ENCODE measurements at regions not wholly inside any gene's neighbourhood (a gene's known extent, or its start where the extent isn't known, plus 50 kb on each side); places are given as distances from the start of the nearest gene placed in this dataset.
"Not testable (repeated sequence)": the region's sequence is repeated elsewhere in the genome, so short reads cannot be mapped to it uniquely, and the experiment has no call there.

DNA sequence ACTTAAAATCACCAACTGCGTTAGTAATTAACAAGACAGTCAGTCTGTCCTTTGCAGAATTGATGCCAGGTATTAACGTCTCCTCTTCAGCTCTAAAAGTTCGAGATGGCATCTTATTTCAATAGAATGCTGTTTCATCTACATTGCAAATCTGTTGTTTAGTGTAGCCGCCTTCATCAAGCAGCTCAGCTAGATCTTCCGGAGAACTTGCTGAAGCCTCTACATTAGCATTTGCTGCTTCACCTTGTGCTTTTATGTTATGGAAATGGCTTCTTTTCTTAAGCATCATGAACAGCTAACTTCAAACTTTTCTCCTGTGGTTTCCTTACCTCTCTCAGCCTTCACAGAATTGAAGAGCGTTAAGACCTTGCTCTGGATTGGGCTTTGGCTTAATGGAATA lies 95.5 kb upstream of the FAM20C start:
- H3K9ac ChIP-seq (ENCODE audit: low read depth in 1 of 3, low read length in 3 of 3) = no peak overlapping the region
- peaks cover 0 to 5% (median 0%) of the 10 kb centered on the region in 3 donors for H3K27me3 ChIP-seq (ENCODE audit: control insufficient read depth in 3 of 3, insufficient read depth in 3 of 3, low read length in 3 of 3)
- H3K36me3 ChIP-seq (ENCODE audit: control insufficient read depth in 3 of 3, insufficient read depth in 3 of 3, low read length in 3 of 3) = no peaks in the 10 kb centered on the region
- H3K9me3 ChIP-seq (ENCODE audit: control insufficient read depth in 3 of 3, low read length in 3 of 3) = no peaks in the 10 kb centered on the region
- no peaks in the 10 kb centered on the region for H3K4me1 ChIP-seq (ENCODE audit: control insufficient read depth in 3 of 3, insufficient read depth in 3 of 3, low read length in 3 of 3)
- H3K27ac ChIP-seq (ENCODE audit: low read depth, low read length) = no peak overlapping the region
- no peak overlapping the region for H3K4me3 ChIP-seq (ENCODE audit: low read length in 3 of 3)

DNA sequence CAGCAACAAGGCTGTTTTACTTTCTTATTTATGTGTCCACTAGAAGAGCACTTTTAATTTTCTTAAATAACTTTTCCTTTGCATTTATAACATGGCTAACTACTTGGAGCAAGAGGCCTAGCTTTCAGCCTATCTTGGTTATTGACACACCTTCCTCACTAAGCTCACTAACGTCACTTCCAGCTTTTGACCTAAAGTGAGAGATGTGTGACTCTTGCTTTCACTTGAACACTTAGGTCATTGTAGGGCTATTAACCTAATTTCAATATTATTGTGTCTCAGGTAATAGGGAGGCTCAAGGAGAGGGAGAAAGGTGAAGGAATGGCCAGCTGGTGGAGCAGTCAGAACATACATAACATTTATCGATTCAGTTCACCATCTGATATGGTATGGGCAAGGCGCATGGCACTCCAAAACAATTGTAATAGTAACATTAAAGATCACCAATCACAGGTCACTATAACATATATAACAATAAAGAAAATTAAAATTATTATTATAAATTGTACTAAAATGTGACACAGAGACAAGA lies 95.0 kb upstream of the FAM20C start:
- H3K36me3 ChIP-seq (ENCODE audit: control insufficient read depth in 3 of 3, insufficient read depth in 3 of 3, low read length in 3 of 3) = no peaks in the 10 kb centered on the region
- H3K27me3 ChIP-seq (ENCODE audit: control insufficient read depth in 3 of 3, insufficient read depth in 3 of 3, low read length in 3 of 3) = peaks cover 0 to 5% (median 0%) of the 10 kb centered on the region in 3 donors
- no peak overlapping the region for H3K4me3 ChIP-seq (ENCODE audit: low read length in 3 of 3)
- H3K27ac ChIP-seq (ENCODE audit: low read depth, low read length) = no peak overlapping the region
- no peak overlapping the region for H3K9ac ChIP-seq (ENCODE audit: low read depth in 1 of 3, low read length in 3 of 3)
- no peaks in the 10 kb centered on the region for H3K9me3 ChIP-seq (ENCODE audit: control insufficient read depth in 3 of 3, low read length in 3 of 3)
- H3K4me1 ChIP-seq (ENCODE audit: control insufficient read depth in 3 of 3, insufficient read depth in 3 of 3, low read length in 3 of 3) = no peaks in the 10 kb centered on the region

DNA sequence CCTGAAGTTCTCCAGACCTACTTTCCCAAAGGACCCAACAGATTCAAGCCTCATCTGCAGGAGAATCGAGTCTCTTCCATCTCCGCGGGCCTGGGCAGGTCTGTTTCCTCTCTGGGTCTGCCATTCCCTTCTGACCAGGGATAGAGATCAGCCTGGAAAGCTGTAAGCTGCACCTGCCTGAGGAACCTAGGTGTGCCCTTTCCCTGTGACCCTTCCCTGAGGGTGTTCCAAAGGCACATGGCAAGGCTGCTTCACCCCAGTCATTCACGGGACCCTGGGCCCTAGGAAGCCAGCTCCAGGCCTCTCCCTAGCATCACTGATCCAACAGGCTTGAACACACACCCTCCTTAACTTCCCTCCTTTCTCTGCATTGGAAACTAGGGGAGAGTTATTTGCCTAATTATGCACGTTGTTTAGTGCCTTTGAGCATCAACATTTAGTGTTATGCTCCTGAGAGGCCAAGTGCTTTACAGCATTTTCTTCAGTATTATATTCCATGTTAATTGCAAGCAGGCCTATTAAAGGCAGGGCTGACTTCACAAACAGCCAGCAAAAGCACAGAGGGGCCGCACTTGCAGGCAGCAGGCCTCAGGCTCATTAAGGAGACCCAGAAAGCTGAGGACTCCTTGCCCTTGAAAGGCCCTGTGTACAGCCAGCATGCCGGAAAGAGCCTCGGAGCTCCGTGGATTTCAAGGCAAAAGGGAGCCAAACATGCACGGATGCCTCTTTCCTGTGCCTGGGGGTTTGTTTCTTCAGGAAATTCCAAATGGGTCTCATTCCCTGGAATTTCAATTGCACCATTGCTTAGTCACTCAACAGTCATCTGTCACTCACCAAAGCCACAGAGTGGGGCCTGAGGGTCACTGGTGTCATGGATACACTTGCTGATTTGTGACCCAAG lies 91.0 kb upstream of the FAM20C start:
- peaks cover 0 to 2% (median 0%) of the 10 kb centered on the region in 3 donors for H3K27me3 ChIP-seq (ENCODE audit: control insufficient read depth in 3 of 3, insufficient read depth in 3 of 3, low read length in 3 of 3)
- H3K9ac ChIP-seq (ENCODE audit: low read depth in 1 of 3, low read length in 3 of 3) = no peak overlapping the region
- H3K4me3 ChIP-seq (ENCODE audit: low read length in 3 of 3) = no peak overlapping the region

DNA sequence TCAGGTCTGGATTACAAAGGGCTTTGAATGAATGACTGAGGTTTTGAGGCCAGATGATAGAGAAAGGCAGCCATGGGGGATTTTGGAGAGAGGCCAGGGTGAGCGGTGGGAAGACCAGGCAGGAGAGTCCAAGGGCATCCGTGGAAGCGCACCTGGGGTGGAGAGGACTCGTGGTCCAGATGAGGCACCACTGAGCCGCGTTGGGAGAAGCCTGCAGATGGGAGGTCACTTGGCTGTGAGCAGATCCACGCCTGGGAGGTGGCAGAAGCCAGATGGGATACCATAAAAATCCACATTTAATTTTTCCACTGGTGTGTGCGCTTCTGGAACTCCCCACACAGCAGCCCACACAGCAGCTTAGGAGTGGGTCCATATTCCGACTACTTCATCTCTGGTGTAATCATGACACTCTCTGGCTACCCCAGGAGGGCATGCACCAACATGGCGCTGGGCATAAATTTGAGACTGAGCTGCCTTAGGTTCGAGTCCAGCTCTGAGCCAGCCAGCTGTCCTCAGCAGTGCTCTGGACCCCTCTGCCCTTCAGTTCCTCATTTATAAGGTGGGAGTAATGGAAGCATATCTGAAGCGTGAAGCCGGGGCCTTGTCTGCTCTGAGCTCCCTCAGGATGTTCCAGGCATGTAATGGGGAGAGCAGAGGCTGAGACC lies 90.2 kb upstream of the FAM20C start:
- Histone ChIP-seq H3K4me3 (ENCODE audit: low read length in 3 of 3) (no peak overlapping the region), H3K36me3 (ENCODE audit: control insufficient read depth in 3 of 3, insufficient read depth in 3 of 3, low read length in 3 of 3) (no peaks in the 10 kb centered on the region), H3K27ac (ENCODE audit: low read depth, low read length) (no peak overlapping the region), H3K27me3 (ENCODE audit: control insufficient read depth in 3 of 3, insufficient read depth in 3 of 3, low read length in 3 of 3) (peaks cover 0 to 2% (median 0%) of the 10 kb centered on the region in 3 donors), H3K4me1 (ENCODE audit: control insufficient read depth in 3 of 3, insufficient read depth in 3 of 3, low read length in 3 of 3) (no peaks in the 10 kb centered on the region), H3K9me3 (ENCODE audit: control insufficient read depth in 3 of 3, low read length in 3 of 3) (no peaks in the 10 kb centered on the region), H3K9ac (ENCODE audit: low read depth in 1 of 3, low read length in 3 of 3) (no peak overlapping the region)

More for the DNA sequence above, 91.0 kb upstream of the FAM20C start:
- Histone ChIP-seq H3K9me3 (ENCODE audit: control insufficient read depth in 3 of 3, low read length in 3 of 3) (no peaks in the 10 kb centered on the region), H3K27ac (ENCODE audit: low read depth, low read length) (no peak overlapping the region), H3K36me3 (ENCODE audit: control insufficient read depth in 3 of 3, insufficient read depth in 3 of 3, low read length in 3 of 3) (no peaks in the 10 kb centered on the region), H3K4me1 (ENCODE audit: control insufficient read depth in 3 of 3, insufficient read depth in 3 of 3, low read length in 3 of 3) (no peaks in the 10 kb centered on the region)

DNA sequence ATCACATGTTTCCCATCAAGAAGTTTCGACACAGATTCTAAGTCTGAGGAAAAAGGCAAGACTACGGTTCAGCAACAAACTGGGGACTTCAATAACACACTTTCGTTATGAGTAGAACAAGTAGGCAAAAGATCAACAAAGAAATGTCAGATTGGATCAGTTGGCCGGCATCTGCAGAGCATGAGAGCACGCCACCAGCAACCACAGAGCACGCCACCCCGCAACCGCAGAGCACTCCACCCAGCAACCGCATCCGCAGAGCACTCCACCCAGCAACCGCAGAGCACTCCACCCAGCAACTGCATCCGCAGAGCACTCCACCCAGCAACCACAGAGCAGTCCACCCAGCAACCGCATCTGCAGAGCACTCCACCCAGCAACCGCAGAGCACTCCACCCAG lies 89.7 kb upstream of the FAM20C start:
- Histone ChIP-seq H3K4me3 (ENCODE audit: low read length in 3 of 3) (no peak overlapping the region), H3K36me3 (ENCODE audit: control insufficient read depth in 3 of 3, insufficient read depth in 3 of 3, low read length in 3 of 3) (no peaks in the 10 kb centered on the region), H3K9me3 (ENCODE audit: control insufficient read depth in 3 of 3, low read length in 3 of 3) (no peaks in the 10 kb centered on the region), H3K27me3 (ENCODE audit: control insufficient read depth in 3 of 3, insufficient read depth in 3 of 3, low read length in 3 of 3) (peaks cover 0 to 4% (median 1%) of the 10 kb centered on the region in 3 donors), H3K4me1 (ENCODE audit: control insufficient read depth in 3 of 3, insufficient read depth in 3 of 3, low read length in 3 of 3) (peaks cover 0 to 1% (median 0%) of the 10 kb centered on the region in 3 donors), H3K27ac (ENCODE audit: low read depth, low read length) (no peak overlapping the region), H3K9ac (ENCODE audit: low read depth in 1 of 3, low read length in 3 of 3) (no peak overlapping the region)

DNA sequence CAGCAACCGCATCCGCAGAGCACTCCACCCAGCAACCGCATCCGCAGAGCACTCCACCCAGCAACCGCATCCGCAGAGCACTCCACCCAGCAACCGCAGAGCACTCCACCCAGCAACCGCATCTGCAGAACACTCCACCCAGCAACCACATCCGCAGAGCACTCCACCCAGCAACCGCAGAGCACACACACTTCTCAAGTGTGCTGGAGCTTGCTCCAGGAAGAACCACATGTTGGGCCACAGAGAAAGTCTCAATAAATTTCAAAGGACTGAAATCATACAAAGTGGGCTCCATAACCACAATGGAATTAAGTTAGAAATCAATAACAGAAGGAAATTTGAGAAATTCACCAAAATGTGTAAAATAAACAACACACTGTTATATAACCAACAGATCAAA lies 88.4 kb upstream of the FAM20C start:
- H3K27me3 ChIP-seq (ENCODE audit: control insufficient read depth in 3 of 3, insufficient read depth in 3 of 3, low read length in 3 of 3) = peaks cover 0 to 11% (median 6%) of the 10 kb centered on the region in 3 donors
- H3K4me3 ChIP-seq (ENCODE audit: low read length in 3 of 3); H3K9ac ChIP-seq (ENCODE audit: low read depth in 1 of 3, low read length in 3 of 3); H3K36me3 ChIP-seq (ENCODE audit: control insufficient read depth in 3 of 3, insufficient read depth in 3 of 3, low read length in 3 of 3); H3K27ac ChIP-seq (ENCODE audit: low read depth, low read length); H3K4me1 ChIP-seq (ENCODE audit: control insufficient read depth in 3 of 3, insufficient read depth in 3 of 3, low read length in 3 of 3); H3K9me3 ChIP-seq (ENCODE audit: control insufficient read depth in 3 of 3, low read length in 3 of 3): not testable (repeated sequence)

DNA sequence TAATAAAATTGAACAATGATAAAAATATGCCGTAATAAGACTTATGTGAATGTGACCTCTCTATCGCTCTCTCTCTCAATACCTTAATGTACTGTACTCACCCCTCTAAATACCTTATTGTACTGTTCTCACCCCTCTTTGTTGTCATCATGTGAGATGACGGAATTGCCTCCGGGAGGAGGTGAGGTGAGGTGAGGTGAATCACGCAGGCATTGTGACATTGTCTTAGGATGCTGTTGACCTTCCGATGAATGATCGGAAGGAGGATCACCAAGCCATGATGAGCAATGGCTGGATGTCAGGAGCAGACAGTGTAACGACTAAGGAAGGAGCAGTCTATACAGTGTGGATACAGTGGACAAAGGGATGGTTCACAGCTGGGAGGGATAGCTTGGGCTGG lies 87.4 kb upstream of the FAM20C start:
- Histone ChIP-seq H3K4me3 (ENCODE audit: low read length in 3 of 3) (no peak overlapping the region), H3K9me3 (ENCODE audit: control insufficient read depth in 3 of 3, low read length in 3 of 3) (no peaks in the 10 kb centered on the region), H3K4me1 (ENCODE audit: control insufficient read depth in 3 of 3, insufficient read depth in 3 of 3, low read length in 3 of 3) (peaks cover 2 to 5% (median 4%) of the 10 kb centered on the region in 3 donors), H3K9ac (ENCODE audit: low read depth in 1 of 3, low read length in 3 of 3) (no peak overlapping the region), H3K27me3 (ENCODE audit: control insufficient read depth in 3 of 3, insufficient read depth in 3 of 3, low read length in 3 of 3) (peaks cover 0 to 14% (median 8%) of the 10 kb centered on the region in 3 donors), H3K36me3 (ENCODE audit: control insufficient read depth in 3 of 3, insufficient read depth in 3 of 3, low read length in 3 of 3) (no peaks in the 10 kb centered on the region), H3K27ac (ENCODE audit: low read depth, low read length) (no peak overlapping the region)

DNA sequence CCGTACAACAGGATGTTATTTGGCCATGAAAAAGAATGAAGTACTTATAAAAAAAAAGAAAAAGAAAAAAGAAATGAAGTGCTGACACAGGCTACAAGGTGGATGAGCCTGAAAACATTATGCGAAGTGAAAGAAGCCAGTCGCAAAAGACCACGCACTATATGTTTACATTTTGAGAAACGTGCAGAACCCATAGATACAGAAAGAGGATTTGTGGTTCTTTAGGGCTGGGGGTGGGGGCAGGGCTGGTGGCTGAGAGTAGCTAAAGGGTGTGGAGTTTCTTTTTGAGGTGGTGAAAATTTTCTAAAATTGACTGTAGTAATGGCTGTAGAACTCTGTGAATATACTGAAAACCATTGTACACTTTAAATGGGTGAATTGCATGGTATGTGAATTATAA lies 86.0 kb upstream of the FAM20C start:
- Histone ChIP-seq H3K9me3 (ENCODE audit: control insufficient read depth in 3 of 3, low read length in 3 of 3) (no peaks in the 10 kb centered on the region), H3K4me3 (ENCODE audit: low read length in 3 of 3) (no peak overlapping the region), H3K27ac (ENCODE audit: low read depth, low read length) (no peak overlapping the region), H3K36me3 (ENCODE audit: control insufficient read depth in 3 of 3, insufficient read depth in 3 of 3, low read length in 3 of 3) (no peaks in the 10 kb centered on the region), H3K9ac (ENCODE audit: low read depth in 1 of 3, low read length in 3 of 3) (no peak overlapping the region), H3K27me3 (ENCODE audit: control insufficient read depth in 3 of 3, insufficient read depth in 3 of 3, low read length in 3 of 3) (peaks cover 0 to 14% (median 8%) of the 10 kb centered on the region in 3 donors), H3K4me1 (ENCODE audit: control insufficient read depth in 3 of 3, insufficient read depth in 3 of 3, low read length in 3 of 3) (peaks cover 2 to 7% (median 5%) of the 10 kb centered on the region in 3 donors)

DNA sequence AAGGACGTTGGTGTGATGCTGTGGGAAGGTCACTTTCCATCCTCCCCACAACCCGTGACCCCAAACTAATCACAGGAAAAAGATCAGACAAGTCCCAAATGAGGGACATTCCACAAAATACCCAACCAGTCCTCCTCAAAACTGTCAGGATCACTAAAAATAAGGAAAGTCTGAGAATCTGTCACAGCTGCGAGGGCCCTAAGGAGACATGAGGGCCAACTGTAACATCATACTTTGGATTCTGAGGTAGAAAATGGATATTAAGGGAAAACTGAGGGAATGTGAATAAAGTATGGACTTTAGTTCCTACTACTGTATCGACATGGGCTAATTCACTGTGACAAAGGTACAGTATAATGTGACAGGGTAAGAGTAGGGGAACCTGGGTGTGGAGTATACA lies 85.1 kb upstream of the FAM20C start:
- H3K4me1 ChIP-seq (ENCODE audit: control insufficient read depth in 3 of 3, insufficient read depth in 3 of 3, low read length in 3 of 3) = peaks cover 2 to 7% (median 5%) of the 10 kb centered on the region in 3 donors
- no peak overlapping the region for H3K9ac ChIP-seq (ENCODE audit: low read depth in 1 of 3, low read length in 3 of 3)
- H3K9me3 ChIP-seq (ENCODE audit: control insufficient read depth in 3 of 3, low read length in 3 of 3) = no peaks in the 10 kb centered on the region
- no peaks in the 10 kb centered on the region for H3K36me3 ChIP-seq (ENCODE audit: control insufficient read depth in 3 of 3, insufficient read depth in 3 of 3, low read length in 3 of 3)
- no peak overlapping the region for H3K4me3 ChIP-seq (ENCODE audit: low read length in 3 of 3)
- H3K27me3 ChIP-seq (ENCODE audit: control insufficient read depth in 3 of 3, insufficient read depth in 3 of 3, low read length in 3 of 3) = peaks cover 0 to 14% (median 8%) of the 10 kb centered on the region in 3 donors
- no peak overlapping the region for H3K27ac ChIP-seq (ENCODE audit: low read depth, low read length)

DNA sequence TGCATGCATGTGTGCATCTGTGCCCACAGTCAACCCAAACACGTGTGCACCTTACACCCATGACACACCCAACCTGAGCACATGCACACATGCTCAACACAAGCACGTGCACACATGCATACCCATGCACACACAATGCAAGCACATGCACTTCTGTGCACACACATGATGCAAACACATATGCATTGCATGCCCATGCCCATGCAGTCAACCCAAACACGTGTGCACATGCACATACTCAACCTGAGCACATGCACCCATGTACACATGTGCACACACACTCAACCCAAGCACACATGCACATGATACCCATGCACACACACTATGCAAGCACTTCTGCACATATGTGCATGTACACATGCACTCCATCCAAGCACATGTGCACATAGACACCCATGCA lies 84.5 kb upstream of the FAM20C start:
- Histone ChIP-seq H3K9ac (ENCODE audit: low read depth in 1 of 3, low read length in 3 of 3) (no peak overlapping the region), H3K9me3 (ENCODE audit: control insufficient read depth in 3 of 3, low read length in 3 of 3) (no peaks in the 10 kb centered on the region), H3K27ac (ENCODE audit: low read depth, low read length) (no peak overlapping the region), H3K4me1 (ENCODE audit: control insufficient read depth in 3 of 3, insufficient read depth in 3 of 3, low read length in 3 of 3) (peaks cover 2 to 7% (median 5%) of the 10 kb centered on the region in 3 donors), H3K27me3 (ENCODE audit: control insufficient read depth in 3 of 3, insufficient read depth in 3 of 3, low read length in 3 of 3) (peaks cover 0 to 14% (median 8%) of the 10 kb centered on the region in 3 donors), H3K36me3 (ENCODE audit: control insufficient read depth in 3 of 3, insufficient read depth in 3 of 3, low read length in 3 of 3) (no peaks in the 10 kb centered on the region), H3K4me3 (ENCODE audit: low read length in 3 of 3) (no peak overlapping the region)

All from skeletal muscle tissue (tissue), 3 donors.